HG02588 (cell line): ENCODE measurements at regions not wholly inside any gene's neighbourhood (a gene's known extent, or its start where the extent isn't known, plus 50 kb on each side); places are given as distances from the start of the nearest gene placed in this dataset.

Experiments
- ATAC-seq: cut with Tn5 transposase; IDR thresholded peaks from one replicate; pipeline ENCODE4 v1.9.1; 2021; ENCODE audit warnings: mild to moderate bottlenecking, moderate library complexity; ENCODE audit not compliant: unreplicated experiment

GRCh38 chr1:190540366-190540765 lies 62.7 kb upstream of the BRINP3 start:
- ATAC-seq: no peak

- ATAC-seq: no peak
These were observed 74.0 kb upstream of the BRINP3 start for GRCh38 chr1:190551638-190552037.

- no peak for ATAC-seq
These were observed 82.6 kb upstream of the BRINP3 start for GRCh38 chr1:190560161-190560681.

- no peak for ATAC-seq
These were observed 85.6 kb upstream of the BRINP3 start for GRCh38 chr1:190563230-190563629.

- ATAC-seq: no peak
These were observed 86.5 kb upstream of the BRINP3 start for GRCh38 chr1:190564117-190564516.

GRCh38 chr1:190578017-190578416 lies 100.4 kb upstream of the BRINP3 start:
- ATAC-seq: no peak

GRCh38 chr1:190578526-190578925 lies 100.9 kb upstream of the BRINP3 start:
- no peak for ATAC-seq

GRCh38 chr1:190579552-190580193 lies 102.0 kb upstream of the BRINP3 start:
- no peak for ATAC-seq

- ATAC-seq: no peak
These were observed 106.2 kb upstream of the BRINP3 start for GRCh38 chr1:190583862-190584261.

- no peak for ATAC-seq
These were observed 110.8 kb upstream of the BRINP3 start for GRCh38 chr1:190588424-190588823.

- no peak for ATAC-seq
These were observed 117.8 kb upstream of the BRINP3 start for GRCh38 chr1:190595438-190595837.

- ATAC-seq: no peak
These were observed 119.6 kb upstream of the BRINP3 start for GRCh38 chr1:190597294-190597693.

GRCh38 chr1:190599670-190600069 lies 122.0 kb upstream of the BRINP3 start:
- ATAC-seq: no peak

GRCh38 chr1:190602325-190602724 lies 124.7 kb upstream of the BRINP3 start:
- no peak for ATAC-seq

GRCh38 chr1:190608282-190608681 lies 130.6 kb upstream of the BRINP3 start:
- no peak for ATAC-seq

GRCh38 chr1:190615818-190616217 lies 138.2 kb upstream of the BRINP3 start:
- no peak for ATAC-seq

GRCh38 chr1:190616235-190616634 lies 138.6 kb upstream of the BRINP3 start:
- ATAC-seq: no peak

- no peak for ATAC-seq
These were observed 142.1 kb upstream of the BRINP3 start for GRCh38 chr1:190619724-190620123.

GRCh38 chr1:190633488-190633887 lies 155.8 kb upstream of the BRINP3 start:
- ATAC-seq: no peak

GRCh38 chr1:190634134-190634533 lies 156.5 kb upstream of the BRINP3 start:
- no peak for ATAC-seq

- no peak for ATAC-seq
These were observed 171.9 kb upstream of the BRINP3 start for GRCh38 chr1:190649553-190649952.

GRCh38 chr1:190658907-190659306 lies 181.2 kb upstream of the BRINP3 start:
- no peak for ATAC-seq

- ATAC-seq: no peak
These were observed 186.3 kb upstream of the BRINP3 start for GRCh38 chr1:190663962-190664361.
